Ureter (tissue), 1 donor: ENCODE measurements at regions not wholly inside any gene's neighbourhood (a gene's known extent, or its start where the extent isn't known, plus 50 kb on each side); places are given as distances from the start of the nearest gene placed in this dataset.

Experiments used
- DNase-seq: peaks from one replicate; pipeline ENCODE4 v3.0.0-alpha.2; 2020; ENCODE audit warnings: low spot score
- donor health status: DM: yes; HTN: yes; CAD: no.

DNA sequence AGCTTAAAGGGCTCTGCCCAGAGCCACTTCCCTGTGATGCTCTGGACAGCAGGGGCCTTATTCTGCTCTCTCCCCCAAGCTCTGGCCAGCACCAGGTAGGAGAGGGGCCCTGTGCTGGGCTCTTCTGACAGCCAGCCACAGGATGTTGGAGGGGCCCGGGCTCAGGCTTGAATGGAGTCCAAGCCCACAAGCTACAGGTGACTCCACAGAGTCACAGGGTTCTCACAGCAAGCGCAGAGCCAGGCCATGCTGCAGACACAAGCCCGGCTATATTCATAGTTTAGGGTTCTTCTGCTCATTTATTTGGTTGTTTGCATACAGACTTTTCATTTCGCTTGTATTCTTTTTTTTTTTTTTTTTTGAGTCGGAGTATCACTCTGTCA is 1392.8 kb downstream of the BRD1 start:
- no peak for DNase-seq

DNA sequence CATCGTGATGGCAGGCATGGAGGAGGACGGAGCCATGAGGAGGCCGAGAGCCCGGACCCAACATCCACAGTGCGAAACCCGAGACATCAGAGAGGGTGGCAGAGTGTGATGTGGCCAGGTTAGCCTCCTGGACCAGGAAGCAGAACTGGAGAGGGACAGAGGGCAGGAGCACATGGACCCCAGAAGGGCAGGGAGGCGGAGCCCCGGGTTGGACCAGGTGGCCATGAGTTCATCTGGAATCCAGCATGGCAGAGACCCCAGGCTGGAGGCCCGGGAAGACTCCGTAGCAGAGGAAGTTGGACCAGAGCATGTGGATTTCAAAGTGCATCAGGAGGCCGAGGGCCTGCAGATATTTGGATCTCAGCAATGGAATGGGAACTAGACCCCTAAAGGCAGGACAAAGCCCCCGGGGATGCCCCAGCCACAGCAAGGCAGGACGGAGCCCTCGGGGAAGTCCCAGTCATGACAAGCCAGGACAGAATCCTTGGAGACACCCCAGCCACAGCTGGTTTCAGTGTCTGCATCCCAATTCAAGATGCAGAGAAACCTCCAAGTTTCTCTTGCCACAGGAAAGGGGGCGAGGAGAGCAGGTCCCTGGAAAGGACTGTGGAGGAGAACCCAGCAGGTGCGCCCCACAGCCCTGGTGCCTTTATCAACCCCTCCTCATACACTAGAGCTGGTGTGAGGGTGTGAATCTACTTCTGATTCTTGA is 1393.4 kb downstream of the BRD1 start:
- DNase-seq = no peak

DNA sequence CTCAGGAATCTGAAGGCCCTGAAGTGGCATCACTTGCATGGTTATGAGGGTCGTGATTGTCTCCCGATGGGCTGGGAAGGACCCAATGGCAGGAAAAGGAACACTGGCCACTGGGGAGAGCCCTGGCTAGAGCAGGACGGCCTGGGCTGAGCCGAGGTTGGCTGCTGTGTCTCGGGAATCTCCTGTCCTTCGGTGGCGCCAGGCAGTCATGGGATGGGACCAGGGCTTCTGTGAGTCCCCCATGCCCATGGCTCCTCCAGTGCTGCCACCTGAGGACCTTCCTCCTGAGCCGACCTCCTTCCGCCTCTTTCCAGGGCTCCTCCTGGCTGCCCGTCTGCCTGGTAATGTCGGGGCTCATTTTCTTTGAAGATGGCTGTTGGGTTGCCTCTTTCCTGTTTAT is 1394.0 kb downstream of the BRD1 start:
- DNase-seq = no peak

DNA sequence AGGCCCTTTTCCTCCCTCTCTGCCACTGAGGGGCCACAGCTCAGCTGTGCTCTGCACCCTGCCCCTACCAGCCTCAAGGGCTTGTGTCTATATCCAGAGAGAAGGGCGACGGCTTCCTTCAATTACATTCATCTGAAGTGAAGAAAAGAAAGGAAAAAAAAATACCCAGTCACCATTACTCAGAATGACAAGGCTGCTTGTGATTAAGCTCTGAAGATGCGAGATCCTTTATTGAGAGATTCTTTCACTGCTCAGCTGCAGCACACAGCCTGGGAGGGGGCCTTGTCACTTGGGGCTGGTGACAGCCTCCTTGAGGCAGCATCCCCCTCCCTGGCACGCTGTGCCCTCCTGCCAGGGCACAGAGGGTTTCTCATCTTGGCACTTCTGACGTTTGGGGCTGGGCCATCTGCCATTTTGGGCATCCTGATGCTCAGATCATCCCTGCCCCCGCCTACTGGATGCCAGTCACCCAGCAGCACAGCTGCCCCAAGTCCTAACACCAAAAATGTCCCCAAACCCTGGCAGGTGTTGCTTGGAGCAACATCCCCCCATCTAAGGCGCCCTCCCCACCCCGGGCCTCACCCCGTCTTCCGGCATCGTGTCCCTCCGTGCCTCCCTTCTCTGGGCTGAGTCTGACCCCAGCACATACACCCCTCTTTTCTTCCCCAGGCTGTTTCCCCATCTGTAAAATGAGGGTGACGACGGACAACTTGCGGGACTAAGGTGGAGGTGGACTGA is 1394.7 kb downstream of the BRD1 start:
- DNase-seq = no peak

DNA sequence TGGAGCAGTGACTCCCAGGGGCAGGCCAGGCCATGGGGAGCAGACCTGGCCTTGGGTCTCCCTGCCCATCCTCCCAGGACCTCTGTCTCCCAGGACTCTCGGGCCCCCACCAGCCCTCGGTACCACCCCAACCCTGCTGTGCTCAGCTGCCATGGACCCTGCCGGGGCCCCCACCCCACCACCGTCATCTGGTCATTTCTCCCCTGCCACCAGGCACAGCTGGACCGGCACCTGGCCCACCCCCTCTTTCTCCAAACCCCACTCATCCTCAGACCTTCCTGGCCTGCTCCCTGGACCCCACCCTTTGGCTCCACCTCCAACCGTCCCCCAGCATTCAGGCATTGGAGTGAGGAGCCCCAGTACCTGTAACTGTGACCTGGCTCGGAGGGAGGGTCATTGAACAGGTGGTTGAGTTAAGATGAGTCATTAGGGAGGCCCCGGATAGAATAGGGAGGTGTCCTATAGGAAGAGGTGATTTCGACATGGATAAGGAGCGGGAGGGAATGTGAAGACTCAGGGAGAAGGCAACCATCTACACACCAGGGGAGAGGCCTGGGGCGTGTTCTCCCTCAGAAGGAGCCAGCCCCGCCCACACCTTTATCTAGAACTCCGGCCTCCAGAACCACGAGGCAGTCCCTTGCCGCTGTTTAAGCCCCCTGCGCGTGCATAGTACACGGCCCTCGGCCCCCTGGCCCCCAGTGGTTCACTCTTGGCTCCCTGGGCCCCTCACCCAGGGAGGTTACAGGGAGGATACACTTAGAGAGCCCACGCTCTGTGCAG is 1395.9 kb downstream of the BRD1 start:
- no peak for DNase-seq

DNA sequence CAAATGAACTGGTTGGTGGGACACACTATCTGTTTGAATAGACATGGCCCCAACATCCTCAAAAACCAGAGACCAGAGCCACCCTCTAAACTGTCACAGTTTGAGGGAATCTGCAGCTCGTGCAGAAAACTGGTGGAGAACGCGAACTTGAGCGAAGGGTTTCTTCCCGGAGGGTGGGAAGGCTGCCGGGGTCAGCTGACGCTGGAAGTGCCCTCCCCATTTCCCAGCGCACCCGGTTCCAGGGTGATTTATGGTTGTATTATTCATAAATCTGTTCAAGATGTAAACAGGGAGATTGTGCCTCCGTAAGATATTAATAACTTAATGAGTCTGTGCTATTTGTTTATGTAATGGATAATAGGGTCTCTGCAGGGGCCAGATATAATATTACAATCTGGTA is 1396.7 kb downstream of the BRD1 start:
- no peak for DNase-seq

DNA sequence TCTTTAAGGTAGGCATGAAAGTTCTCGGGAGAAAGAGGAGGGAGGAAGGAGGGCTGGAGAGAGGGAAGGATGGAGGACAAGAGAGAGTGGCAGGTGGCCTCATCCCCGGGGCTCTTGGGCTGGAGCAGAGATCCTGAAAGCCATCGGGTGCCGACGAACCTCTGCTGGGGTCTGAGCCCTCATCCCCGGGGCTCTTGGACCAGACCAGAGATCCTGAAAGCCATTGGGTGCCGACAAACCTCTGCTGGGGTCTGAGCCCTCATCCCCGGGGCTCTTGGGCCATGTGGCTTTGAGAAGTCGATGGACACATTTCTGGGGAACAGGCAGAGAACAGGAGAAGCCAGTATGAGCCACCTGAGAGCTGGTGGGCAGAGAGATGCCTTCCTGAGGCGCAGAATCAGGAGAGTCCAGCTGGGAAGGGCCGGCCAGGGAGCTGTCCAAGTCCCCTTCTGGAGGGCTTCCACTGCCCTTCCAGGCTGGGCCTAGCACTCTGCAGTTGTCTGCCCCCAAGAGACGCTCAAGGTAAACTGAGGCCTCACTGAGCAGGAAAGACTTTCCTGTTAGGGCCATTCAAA is 1398.1 kb downstream of the BRD1 start:
- DNase-seq = no peak

DNA sequence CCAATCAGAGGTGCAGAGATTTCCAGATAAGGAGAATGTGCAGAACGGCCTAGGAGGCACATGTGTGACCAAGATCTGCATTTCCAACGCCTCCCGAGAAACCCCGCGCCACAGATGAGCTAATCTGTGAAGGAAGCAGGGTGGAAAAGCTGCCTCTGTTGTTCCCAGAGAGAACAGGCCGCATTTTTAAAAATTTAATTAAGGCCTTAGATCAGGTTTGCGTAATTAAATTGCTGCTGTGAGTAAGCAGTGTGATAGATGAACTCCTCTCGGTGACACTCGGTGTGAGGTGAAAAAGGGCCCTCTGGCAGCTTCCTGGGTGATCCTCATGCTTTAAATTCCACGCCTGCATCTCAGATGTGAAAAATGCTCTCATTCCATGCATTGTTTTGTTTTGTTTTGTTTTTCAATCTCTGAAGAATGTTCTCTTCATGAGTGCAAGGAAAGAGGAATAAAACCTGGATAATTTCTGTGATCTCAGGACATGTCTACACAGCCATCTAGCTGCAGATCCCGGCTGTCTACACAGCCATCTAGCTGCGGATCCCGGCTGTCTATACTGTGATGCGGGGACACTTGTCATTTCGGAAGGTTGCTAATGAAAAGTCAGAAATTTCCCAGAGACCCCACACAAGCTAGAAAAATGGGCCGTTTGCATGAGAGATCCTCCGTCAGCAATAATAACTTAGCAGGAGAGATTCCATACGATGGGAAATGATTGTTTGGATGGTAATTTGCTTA is 1398.9 kb downstream of the BRD1 start:
- DNase-seq = no peak

DNA sequence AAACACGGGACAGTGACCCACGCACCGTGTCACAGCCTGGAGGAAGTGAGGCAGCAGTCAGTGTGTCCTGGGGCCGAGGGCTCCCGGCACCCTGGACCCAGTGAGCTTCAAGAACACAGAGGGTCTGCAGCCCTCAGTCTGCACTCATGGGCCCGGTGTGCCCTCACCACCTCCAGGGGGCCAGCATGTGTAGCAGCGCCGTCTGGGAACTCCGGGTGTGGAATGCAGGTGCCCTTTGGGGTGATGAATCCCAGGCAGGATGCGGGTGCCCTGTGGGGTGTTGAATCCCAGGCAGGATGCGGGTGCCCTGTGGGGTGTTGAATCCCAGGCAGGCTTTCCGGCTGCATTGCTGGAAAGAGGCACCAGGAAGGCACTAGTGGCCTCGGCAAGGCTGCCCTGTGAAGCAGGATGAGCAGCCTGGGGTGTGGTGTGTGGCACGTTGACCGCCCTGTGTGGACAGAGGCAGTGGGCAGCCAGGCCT is 1399.9 kb downstream of the BRD1 start:
- no peak for DNase-seq

DNA sequence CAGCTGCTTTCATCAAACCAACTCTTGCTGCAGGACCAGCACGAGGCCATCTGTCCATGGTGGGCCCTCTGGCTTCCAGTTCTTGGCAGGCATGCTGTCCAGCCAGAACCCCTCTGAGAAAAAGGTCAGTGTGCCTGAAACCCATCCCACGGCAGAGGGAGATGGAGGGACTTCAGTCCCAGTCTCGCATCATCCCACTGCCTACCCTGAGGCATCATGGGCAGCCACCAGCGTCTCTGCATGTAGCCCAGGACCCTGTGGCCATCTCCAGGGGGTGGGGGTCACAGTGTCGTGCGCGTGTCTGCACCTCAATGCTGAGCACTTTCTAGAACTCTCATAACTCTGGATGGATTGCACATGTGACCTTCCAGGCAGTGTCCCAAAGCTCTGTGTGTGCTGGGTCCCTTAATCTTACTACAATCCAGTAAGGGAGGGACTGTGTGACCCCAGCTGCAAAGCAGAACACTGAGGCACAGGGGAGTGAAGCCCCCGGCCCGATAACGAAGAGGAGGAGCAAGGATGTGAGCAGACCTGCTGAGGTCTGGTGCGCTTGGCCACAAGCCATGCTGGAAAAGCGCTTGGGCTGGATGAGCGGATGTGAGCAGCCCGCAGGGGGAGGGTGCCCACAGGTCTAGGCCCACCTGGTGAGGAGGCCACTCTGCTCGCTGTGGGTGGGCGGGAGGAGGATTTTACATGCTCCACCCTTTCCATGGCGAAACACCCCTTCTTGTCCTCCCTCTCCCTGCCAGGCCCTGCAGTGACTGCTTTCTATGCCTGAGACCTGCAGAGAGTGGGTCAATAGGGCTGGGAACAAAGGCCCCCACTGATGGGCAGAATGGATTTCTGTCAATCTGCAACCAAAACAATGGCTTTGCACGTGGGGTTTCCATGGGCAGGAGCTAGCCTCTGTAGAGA is 1401.0 kb downstream of the BRD1 start:
- DNase-seq = no peak

DNA sequence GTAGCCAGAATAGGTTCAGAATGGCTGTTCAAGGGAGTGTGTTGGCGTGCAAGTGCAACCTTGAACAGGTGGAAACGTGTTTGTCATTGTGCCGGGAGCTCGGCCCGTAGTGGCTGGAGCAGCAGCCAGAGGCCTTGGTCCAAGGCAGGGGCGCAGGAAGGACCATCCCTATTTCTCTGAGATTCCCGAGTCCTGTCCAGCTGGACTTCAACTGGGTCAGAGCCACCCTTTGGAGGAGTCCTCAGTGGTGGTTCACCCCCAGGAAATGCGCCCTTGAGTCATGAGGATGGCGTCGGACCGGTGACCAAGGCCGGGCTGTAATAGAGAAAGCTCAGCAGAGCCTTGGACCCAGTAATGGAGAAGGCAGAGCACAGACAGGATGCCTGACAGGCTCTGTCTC is 1402.0 kb downstream of the BRD1 start:
- DNase-seq = no peak

DNA sequence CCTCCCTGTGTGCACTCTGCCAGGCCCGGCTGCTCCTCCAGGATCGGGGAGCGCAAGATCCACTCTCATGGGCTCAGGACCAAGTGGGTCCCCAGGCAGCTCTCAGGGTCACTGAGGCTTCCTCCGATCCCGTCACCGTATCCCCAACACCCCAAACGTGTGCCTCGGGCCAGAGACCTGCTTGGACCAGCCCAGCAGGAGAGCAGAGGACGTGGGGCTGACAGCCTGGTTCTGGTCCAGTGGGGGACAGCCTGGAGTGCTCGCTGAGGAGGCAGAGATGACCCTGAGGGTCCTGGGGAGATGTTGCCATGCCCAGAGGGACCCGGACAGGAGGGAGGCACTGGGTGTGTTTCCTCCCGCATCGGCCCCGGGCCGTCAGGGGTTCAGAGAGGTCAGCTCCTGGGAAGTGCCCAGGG is 1402.6 kb downstream of the BRD1 start:
- DNase-seq = no peak

DNA sequence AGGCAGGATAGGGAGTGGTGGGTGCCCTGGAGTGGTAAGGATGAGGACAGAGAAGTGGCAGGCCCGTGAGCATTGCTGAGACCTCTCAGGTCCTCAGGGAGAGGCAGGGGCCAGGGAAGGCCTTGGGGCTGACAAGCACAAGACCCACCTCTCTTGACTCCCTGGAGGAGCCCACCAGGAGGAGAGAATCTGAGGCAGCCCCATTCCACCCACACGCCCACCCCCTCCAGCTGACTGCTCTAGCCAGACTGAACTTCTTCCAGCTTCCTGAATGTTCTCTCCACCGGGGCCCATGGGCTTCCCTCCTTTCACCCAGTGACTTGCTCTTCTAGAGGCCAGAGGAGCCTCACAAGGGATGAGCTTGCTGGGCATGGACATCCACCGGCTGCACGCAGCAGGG is 1403.0 kb downstream of the BRD1 start:
- DNase-seq = no peak

DNA sequence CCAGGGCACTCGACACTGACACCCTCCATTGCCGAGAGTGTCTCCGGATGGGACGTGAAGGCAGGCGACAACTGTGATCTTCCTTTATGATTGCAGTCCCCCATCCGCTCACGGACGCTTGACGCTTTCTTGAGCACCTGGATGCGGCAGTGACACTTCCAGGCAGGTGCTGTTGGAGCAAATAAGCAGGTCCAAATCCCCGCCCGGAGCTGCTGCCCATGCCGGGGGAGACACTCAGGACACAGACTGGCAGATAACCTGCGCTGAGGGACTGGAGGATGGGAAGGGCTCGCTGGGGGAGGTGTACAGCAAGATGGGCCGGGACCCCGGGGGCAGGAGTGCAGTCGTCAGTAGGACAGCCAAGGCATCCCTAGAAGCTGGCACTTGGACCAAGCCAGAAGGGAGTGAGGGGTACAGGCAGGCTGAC is 1403.5 kb downstream of the BRD1 start:
- no peak for DNase-seq

DNA sequence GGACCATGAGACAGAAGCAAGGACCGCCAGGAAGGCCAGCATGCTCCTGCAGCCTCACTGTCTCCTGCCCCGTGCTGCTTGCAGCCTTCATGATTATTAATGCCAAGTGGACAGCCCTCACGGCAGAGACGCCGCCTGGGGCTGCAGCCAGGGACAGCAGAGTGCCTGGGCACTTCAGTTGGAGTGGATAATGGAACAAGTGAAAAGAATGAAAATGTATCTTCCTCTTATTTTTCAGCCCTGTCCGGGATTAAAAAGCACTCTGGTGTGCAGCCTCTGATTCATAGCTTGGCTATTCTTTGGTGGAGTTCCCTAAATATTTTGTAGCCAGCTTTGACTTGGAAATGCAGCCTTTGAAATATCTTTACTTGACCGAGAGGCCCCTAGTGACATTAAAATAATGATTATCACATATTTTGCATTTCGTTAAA is 1404.2 kb downstream of the BRD1 start:
- DNase-seq = no peak

DNA sequence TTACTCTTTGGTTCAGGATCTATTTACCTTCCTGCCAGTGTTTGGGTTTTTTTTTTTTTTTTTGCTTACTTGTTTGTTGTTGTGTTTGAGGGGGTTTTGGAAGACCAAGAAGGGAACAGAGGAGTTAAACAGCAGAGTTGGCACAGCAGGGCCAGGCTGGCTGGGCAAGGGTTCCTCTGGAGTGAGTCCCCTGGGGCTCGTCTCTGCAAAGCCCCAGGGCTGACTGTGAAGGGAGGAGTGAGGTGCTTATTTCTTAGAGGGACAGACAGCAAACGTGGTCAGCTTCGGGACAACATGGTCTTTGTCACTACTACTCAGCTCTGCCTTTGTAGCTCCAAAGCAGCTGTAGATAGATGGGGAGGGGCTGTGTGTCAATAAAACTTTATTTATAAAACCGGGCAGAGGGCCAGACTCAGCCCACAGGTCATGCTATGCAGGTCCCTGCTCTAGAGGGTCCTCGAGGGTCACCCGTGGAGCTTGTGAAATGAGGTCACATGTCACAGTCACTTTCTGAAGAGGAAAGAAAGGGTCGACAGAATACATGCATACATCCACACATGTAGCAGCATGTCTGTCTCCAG is 1404.7 kb downstream of the BRD1 start:
- DNase-seq = no peak

DNA sequence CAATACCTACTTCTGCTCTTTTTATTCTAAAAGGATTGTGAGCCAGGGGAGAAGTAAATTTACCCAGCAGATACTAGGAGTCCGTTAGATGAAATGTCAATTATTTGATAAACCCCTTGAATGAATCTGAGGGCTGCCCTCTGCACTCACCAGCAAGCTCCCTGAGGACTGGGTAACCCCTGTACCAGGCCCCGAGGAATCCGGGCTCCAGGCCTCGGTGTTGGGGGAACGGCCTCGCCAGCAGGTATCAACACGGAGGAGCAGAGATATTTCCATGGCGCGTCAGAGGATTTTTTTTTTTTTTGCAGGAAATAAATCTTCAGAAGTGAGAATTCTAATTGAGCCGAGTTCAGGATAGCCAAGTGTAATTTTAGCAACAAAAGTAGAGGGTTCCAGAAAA is 1408.8 kb downstream of the BRD1 start:
- DNase-seq = no peak

DNA sequence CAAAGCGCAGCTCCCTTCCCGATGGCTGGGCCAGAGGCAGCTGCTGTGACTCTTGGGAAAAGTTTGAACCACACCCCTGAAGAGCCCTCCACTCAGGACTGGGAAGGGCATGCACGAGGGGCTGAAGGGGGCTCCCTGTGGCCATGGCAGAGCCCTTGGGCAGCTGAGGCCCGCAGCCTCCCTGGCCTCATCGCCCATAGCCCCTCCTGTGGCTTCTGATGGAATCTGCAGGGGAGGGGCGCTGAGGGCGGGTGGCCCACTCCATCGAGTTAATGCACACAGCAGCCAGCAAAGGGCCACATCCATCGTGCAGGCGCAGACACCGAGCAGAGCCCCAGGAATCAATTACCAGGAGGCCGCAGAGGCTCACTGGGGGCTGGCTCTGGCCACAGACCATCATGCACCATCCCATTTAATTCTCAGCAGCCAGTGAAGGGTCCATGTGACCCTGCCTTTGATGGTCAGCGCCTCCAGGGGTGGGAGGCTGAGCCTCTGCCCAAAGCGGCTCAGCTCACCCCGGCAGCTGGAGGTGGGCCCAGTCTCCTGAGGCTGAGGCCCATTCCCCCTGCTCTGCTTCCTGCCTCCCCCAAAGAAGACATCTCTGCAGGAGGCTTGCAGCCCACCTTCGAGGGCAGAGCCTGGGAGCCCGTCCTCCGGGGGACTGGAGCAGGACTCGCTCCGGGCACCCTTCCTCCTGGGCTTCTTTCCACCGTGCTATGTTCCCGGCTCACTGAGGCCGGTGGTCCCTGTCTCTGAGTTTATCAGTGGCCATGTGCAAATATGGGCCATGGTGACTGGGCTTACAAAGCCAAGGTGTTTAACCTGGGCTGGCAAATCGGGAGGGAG is 1410.2 kb downstream of the BRD1 start:
- DNase-seq = no peak
